Mesenchymal stem cell (in vitro differentiated cells and primary cell): ENCODE measurements at regions not wholly inside any gene's neighbourhood (a gene's known extent, or its start where the extent isn't known, plus 50 kb on each side); places are given as distances from the start of the nearest gene placed in this dataset.

Experiments used
- DNase-seq: peaks from one replicate; pipeline ENCODE4 v3.0.0-alpha.2; 2013
- H2AFZ ChIP-seq: one replicate; pipeline ENCODE4 v1.6.1; 2013; ENCODE audit warnings: low read depth, mild to moderate bottlenecking, control low read depth, inconsistent platforms, low read length, moderate library complexity
- H2AK5ac ChIP-seq: 2 replicates; pipeline ENCODE4 v1.6.1; 2013; ENCODE audit warnings: low read length, moderate library complexity, mild to moderate bottlenecking, inconsistent platforms; ENCODE audit not compliant: severe bottlenecking
- H2BK120ac ChIP-seq: one replicate; pipeline ENCODE4 v1.6.1; 2013; ENCODE audit warnings: low read depth, mild to moderate bottlenecking, inconsistent platforms, low read length, moderate library complexity
- H2BK12ac ChIP-seq, 2 experiments: one replicate each; pipeline ENCODE4 v1.6.1; 2013; ENCODE audit warnings: inconsistent platforms in 2 of 2, low read length in 2 of 2, mild to moderate bottlenecking in 2 of 2, moderate library complexity in 2 of 2, control low read depth in 1 of 2
- H2BK15ac ChIP-seq: one replicate; pipeline ENCODE4 v1.6.1; 2013; ENCODE audit warnings: mild to moderate bottlenecking, low read depth, inconsistent platforms; ENCODE audit not compliant: poor library complexity, severe bottlenecking
- H2BK5ac ChIP-seq: 2 replicates; pipeline ENCODE4 v1.6.1; 2013; ENCODE audit warnings: low read depth, mild to moderate bottlenecking, low read length, control low read depth, inconsistent platforms; ENCODE audit not compliant: poor library complexity, severe bottlenecking
- H3K14ac ChIP-seq, 2 experiments: one replicate each; pipeline ENCODE4 v1.6.1; 2013; ENCODE audit warnings: inconsistent platforms in 2 of 2, low read length in 2 of 2, control low read depth in 1 of 2, mild to moderate bottlenecking in 1 of 2, moderate library complexity in 1 of 2
- H3K18ac ChIP-seq, 2 experiments: one replicate each; pipeline ENCODE4 v1.6.1; 2013; ENCODE audit warnings: inconsistent platforms in 2 of 2, low read length in 2 of 2, control low read depth in 1 of 2, low read depth in 1 of 2, mild to moderate bottlenecking in 1 of 2
- H3K23ac ChIP-seq, 2 experiments: one replicate each; pipeline ENCODE4 v1.6.1; 2013; ENCODE audit warnings: inconsistent platforms in 2 of 2, low read length in 2 of 2, mild to moderate bottlenecking in 2 of 2, moderate library complexity in 2 of 2, control low read depth in 1 of 2
- H3K27ac ChIP-seq: 2 replicates; pipeline ENCODE4 v1.5.1; 2013; ENCODE audit warnings: mild to moderate bottlenecking, moderate library complexity, low read length, control low read depth, inconsistent platforms; ENCODE audit not compliant: poor library complexity, severe bottlenecking
- H3K27me3 ChIP-seq, 2 experiments: 2 replicates each; pipeline versions ENCODE4 v1.6.1 to v1.7.0; 2013; ENCODE audit warnings: low read length in 2 of 2, mild to moderate bottlenecking in 2 of 2, moderate library complexity in 2 of 2, control low read depth in 1 of 2, inconsistent platforms in 1 of 2; ENCODE audit not compliant: control insufficient read depth in 1 of 2, insufficient read depth in 1 of 2
- H3K36me3 ChIP-seq, 2 experiments: 2 replicates each; pipeline versions ENCODE4 v1.6.1 to v1.7.0; 2013; ENCODE audit warnings: low read length in 2 of 2, control low read depth in 1 of 2, inconsistent platforms in 1 of 2, low read depth in 1 of 2, mild to moderate bottlenecking in 1 of 2; ENCODE audit not compliant: insufficient read depth in 2 of 2, control insufficient read depth in 1 of 2
- H3K4ac ChIP-seq, 2 experiments: one replicate each; pipeline ENCODE4 v1.6.1; 2013; ENCODE audit warnings: inconsistent platforms in 2 of 2, low read length in 2 of 2, mild to moderate bottlenecking in 2 of 2, moderate library complexity in 2 of 2, control low read depth in 1 of 2, low read depth in 1 of 2
- H3K4me1 ChIP-seq: 2 replicates; pipeline ENCODE4 v1.6.1; 2013; ENCODE audit warnings: low read depth, low read length, control low read depth; ENCODE audit not compliant: control insufficient read depth, insufficient read depth
- H3K4me2 ChIP-seq: 2 replicates; pipeline ENCODE4 v1.6.1; 2013; ENCODE audit warnings: low read length, mild to moderate bottlenecking, inconsistent platforms; ENCODE audit not compliant: poor library complexity, severe bottlenecking
- H3K4me3 ChIP-seq, 2 experiments: 2 replicates each; pipeline versions ENCODE4 v1.5.1 to v1.7.0; 2013; ENCODE audit warnings: low read length in 2 of 2, mild to moderate bottlenecking in 2 of 2, control low read depth in 1 of 2, low read depth in 1 of 2; ENCODE audit not compliant: insufficient read depth in 1 of 2
- H3K79me1 ChIP-seq: replicated peaks from 2 replicates; pipeline ENCODE4 v1.6.1; 2013; ENCODE audit warnings: mild to moderate bottlenecking, control low read depth, low read length, inconsistent platforms; ENCODE audit not compliant: poor library complexity, severe bottlenecking
- H3K9ac ChIP-seq: 2 replicates; pipeline ENCODE4 v1.7.0; 2013; ENCODE audit warnings: mild to moderate bottlenecking, low read length, moderate library complexity
- H3K9me3 ChIP-seq: 2 replicates; pipeline ENCODE4 v1.7.0; 2013; ENCODE audit warnings: mild to moderate bottlenecking, low read length; ENCODE audit not compliant: control insufficient read depth
- H4K8ac ChIP-seq: one replicate; pipeline ENCODE4 v1.6.1; 2013; ENCODE audit warnings: inconsistent platforms, mild to moderate bottlenecking, low read length, moderate library complexity
- H4K91ac ChIP-seq: one replicate; pipeline ENCODE4 v1.6.1; 2013; ENCODE audit warnings: mild to moderate bottlenecking, low read length, inconsistent platforms
- WGBS: methylation state at CpG from one replicate; pipeline ENCODE4 v1.1.7; 2013; ENCODE audit warnings: mixed read lengths; 5-methylcytosine and 5-hydroxymethylcytosine counted together

DNA sequence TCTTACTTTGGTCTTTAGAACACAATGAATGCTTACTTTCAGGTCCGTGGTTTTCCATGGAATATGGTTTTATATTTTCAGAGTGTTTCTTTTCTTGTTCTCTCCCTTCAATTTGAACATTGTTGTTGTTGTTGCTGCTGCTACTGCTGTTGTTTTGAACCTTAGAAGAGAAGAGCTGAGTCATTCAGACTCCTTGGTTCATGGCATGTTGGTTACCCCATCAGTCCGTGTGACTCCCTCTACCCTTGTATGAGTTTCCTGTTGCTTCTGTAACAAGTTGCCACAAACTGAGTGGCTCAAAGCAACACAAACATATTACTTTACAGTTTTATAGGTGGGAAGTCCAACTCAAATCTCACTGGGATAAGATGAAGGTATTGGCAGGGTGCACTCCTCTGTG lies 511.0 kb downstream of the INSC start:
- Histone ChIP-seq H2BK5ac (no peak overlapping the region), H4K91ac (no peak overlapping the region), H2AK5ac (no peak overlapping the region), H2BK120ac (no peak overlapping the region), H2AFZ (no peak overlapping the region), H3K4me2 (no peak overlapping the region), H2BK12ac (no peak overlapping the region), H3K18ac (no peak overlapping the region), H3K4me1 (no peaks in the 10 kb centered on the region), H3K4me3 (no peak overlapping the region), H3K36me3 (no peaks in the 10 kb centered on the region), H3K9me3 (no peaks in the 10 kb centered on the region), H3K9ac (no peak overlapping the region), H3K23ac (no peak overlapping the region), H4K8ac (no peak overlapping the region), H2BK15ac (no peak overlapping the region), H3K14ac (no peak overlapping the region), H3K79me1 (no peaks in the 10 kb centered on the region), H3K4ac (no peak overlapping the region), H3K27ac (no peak overlapping the region), H3K27me3 (peaks cover 0 to 34% of the 10 kb centered on the region in 2 experiments)
- WGBS, result 80% methylated on average over 2 of the region's 2 CpGs
- peak; percentile 13 for DNase-seq

DNA sequence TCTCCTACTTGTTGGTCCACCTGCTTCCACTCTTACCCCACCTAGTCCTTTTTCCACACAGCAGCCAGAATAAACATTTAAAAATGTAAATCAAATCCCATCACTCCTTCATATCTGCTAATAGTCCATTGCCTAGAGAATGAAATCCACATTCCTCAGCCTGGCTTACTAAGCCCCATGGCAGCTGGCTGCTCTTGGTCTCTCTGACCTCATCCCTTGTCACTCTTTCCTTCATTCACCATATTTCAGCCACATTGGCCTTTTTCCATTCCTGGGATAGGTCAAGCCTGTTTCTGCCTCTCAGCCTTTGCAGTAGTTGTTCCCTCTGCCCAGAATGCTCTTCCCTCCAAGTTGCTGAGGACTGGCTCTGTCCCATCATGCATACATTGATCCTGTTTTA lies 512.8 kb downstream of the INSC start:
- Histone ChIP-seq H3K36me3 (no peaks in the 10 kb centered on the region), H3K79me1 (no peaks in the 10 kb centered on the region), H3K4me3 (no peak overlapping the region), H3K27ac (no peak overlapping the region), H2BK120ac (no peak overlapping the region), H3K4me2 (no peak overlapping the region), H2AK5ac (no peak overlapping the region), H2BK12ac (no peak overlapping the region), H3K9ac (no peak overlapping the region), H2AFZ (no peak overlapping the region), H3K14ac (no peak overlapping the region), H3K4me1 (no peaks in the 10 kb centered on the region), H2BK5ac (no peak overlapping the region), H4K8ac (peak overlapping the region; percentile 27), H2BK15ac (no peak overlapping the region), H3K9me3 (no peaks in the 10 kb centered on the region), H3K18ac (no peak overlapping the region), H3K27me3 (peaks cover 0 to 27% of the 10 kb centered on the region in 2 experiments), H3K23ac (no peak overlapping the region), H3K4ac (no peak overlapping the region), H4K91ac (no peak overlapping the region)
- DNase-seq, result peak; percentile 59

DNA sequence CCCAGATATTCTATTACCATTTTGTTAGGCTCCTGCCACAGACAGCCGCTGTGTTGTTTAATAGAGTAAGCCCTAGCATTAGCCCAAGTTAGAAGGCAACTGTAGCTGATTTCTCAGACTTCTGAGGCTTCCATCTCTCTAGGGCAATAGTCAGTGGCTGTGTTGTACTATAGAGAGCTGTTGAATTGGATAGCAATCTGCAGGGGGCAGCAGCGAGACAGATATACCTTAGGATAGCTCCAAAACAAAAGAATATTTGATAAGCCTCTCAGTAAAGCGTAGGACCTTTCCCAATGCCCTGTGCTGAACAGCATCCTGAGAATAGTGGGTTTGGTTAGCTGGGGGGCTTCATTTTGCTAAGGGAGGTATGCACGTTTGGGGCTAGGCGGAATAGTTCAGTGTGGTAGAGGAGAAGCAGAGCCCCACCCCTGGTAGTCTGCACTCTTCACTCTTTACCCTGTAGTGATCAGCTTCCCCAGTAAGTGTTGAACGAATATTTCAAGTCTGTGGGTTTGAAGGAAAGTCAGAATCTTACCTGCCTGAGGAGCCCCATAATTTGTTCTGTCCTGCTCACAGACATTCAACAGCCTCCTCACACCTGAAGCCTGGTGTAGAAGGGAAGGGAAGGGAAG lies 515.1 kb downstream of the INSC start:
- Histone ChIP-seq H3K27ac (no peak overlapping the region), H3K4me1 (no peaks in the 10 kb centered on the region), H2BK120ac (no peak overlapping the region), H3K4me2 (no peak overlapping the region), H2AK5ac (no peak overlapping the region), H3K18ac (peak overlapping the region in 1 of 2 experiments; percentile 40), H2AFZ (no peak overlapping the region), H3K9ac (no peak overlapping the region), H3K4me3 (no peak overlapping the region), H2BK5ac (no peak overlapping the region), H3K14ac (no peak overlapping the region), H3K23ac (no peak overlapping the region), H2BK15ac (no peak overlapping the region), H3K9me3 (no peaks in the 10 kb centered on the region), H3K27me3 (peaks cover 0 to 21% of the 10 kb centered on the region in 2 experiments), H3K36me3 (no peaks in the 10 kb centered on the region), H2BK12ac (no peak overlapping the region), H4K91ac (no peak overlapping the region), H3K4ac (no peak overlapping the region), H4K8ac (no peak overlapping the region), H3K79me1 (no peaks in the 10 kb centered on the region)
- no peak for DNase-seq
- WGBS, result 50% methylated on average over 3 of the region's 6 CpGs

DNA sequence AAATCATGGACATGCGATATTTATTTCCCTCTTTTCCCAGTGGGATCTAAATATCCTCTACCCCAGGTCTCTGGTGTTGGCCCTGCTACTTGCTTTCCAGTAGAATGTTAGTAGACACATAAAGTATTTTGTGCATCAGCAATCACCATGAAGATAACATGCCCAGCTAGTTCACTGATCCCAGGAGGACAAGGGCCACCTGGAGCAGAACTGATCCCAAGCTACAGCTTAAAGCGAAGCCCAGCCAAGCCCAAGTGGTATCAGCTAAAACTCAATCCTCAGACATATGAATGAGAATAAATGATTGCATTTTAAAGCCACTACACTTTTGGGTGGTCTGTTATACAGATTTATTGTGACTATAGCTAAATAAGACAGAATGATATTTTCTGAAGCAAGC lies 516.2 kb downstream of the INSC start:
- H3K18ac ChIP-seq, result no peak overlapping the region
- H2BK120ac ChIP-seq, result no peak overlapping the region
- no peak overlapping the region for H2BK15ac ChIP-seq
- no peak overlapping the region for H3K27ac ChIP-seq
- no peaks in the 10 kb centered on the region for H3K4me1 ChIP-seq
- no peak overlapping the region for H4K8ac ChIP-seq
- H4K91ac ChIP-seq, result no peak overlapping the region
- peak overlapping the region in 1 of 2 experiments; percentile 39 for H2BK12ac ChIP-seq
- H3K4me2 ChIP-seq, result no peak overlapping the region
- H3K9ac ChIP-seq, result no peak overlapping the region
- whole genome bisulfite sequencing, result no CpG with 5 or more reads among the region's 2 CpGs
- H3K4me3 ChIP-seq, result no peak overlapping the region
- no peak overlapping the region for H2BK5ac ChIP-seq
- peaks cover 0 to 24% of the 10 kb centered on the region in 2 experiments for H3K27me3 ChIP-seq
- H3K36me3 ChIP-seq, result no peaks in the 10 kb centered on the region
- peak overlapping the region; percentile 14 for H2AFZ ChIP-seq
- H3K9me3 ChIP-seq, result no peaks in the 10 kb centered on the region
- H3K79me1 ChIP-seq, result no peaks in the 10 kb centered on the region
- no peak overlapping the region for H2AK5ac ChIP-seq
- no peak for DNase-seq
- H3K23ac ChIP-seq, result no peak overlapping the region
- no peak overlapping the region for H3K14ac ChIP-seq
- H3K4ac ChIP-seq, result no peak overlapping the region
